ENCODE measurements at regions not wholly inside any gene's neighbourhood (a gene's known extent, or its start where the extent isn't known, plus 50 kb on each side); places are given as distances from the start of the nearest gene placed in this dataset.

DNA sequence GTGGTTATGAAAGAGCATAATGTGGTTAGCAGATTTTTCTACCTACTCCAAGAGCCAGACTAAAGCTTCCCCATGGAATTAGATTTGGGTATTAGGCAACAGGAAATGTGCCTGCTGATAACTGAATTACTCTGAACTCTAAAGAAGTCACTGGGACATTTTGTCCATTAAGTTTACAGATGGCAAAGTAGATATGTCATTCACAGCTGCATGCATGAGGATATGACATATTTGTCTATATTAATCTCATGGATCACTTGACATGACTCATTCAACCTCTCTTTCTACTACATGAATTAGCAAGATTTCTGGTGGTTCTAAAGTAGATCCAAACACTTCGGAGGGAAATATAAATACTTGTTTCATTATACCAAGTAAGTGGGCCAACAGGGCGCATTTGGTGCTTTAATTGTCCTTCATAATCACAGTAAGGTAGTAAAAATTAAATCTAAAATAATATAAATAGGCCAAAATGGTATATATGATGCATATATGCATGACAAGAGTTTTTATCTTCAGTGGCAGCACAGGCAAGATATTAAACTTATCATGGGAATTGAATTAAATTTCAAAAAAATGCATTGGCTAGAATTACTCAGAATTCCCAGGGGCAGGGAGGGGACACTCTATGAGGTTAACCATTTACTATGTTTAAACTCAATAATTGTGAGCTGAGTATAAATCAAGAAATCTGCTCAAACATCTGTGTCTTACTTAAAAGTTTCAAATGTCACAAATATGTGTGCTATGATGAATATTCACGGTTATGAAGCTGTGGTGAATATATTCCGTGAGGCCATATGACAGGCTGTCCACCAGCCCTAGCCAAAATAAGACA lies 365.3 kb upstream of the KCNMB2 start:
- no CpG with 5 or more reads among the region's 4 CpGs for WGBS (ENCODE audit: insufficient coverage)
- Histone ChIP-seq H3K9me3 (ENCODE audit: control insufficient read depth, insufficient read depth, low read length) (no peaks in the 10 kb centered on the region), H3K36me3 (ENCODE audit: control insufficient read depth, insufficient read depth, low read length) (no peaks in the 10 kb centered on the region), H3K4me3 (ENCODE audit: low read depth, low read length) (no peak overlapping the region), H3K27ac (ENCODE audit: low read depth, low read length) (no peak overlapping the region), H3K27me3 (ENCODE audit: control insufficient read depth, insufficient read depth, low read length) (no peaks in the 10 kb centered on the region), H3K4me1 (ENCODE audit: control insufficient read depth, insufficient read depth, low read length) (no peaks in the 10 kb centered on the region)
- DNase-seq (ENCODE audit: low read depth in 4 of 6, low spot score in 6 of 6) = peak in 1 of 6 donors; percentile 22

DNA sequence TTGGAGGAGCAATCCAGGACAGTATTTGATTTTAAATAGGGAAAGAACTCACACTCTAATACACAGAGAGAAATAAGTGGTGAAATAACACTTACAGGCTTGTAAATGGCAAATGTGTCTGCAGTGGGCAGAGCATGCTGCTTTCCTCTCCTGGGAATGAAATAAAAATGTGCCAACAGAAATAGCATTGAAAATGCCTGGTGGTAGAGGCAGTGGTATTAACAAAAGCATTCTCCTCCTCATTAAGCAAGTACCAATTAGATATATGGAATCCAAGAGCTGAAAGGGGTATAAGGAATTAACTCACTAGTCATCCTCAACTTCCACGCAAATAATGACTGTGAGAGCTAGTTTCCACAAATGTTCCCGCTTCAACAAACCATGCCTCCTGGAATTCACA lies 364.1 kb upstream of the KCNMB2 start:
- DNase-seq (ENCODE audit: low read depth in 4 of 6, low spot score in 6 of 6) = peak in 1 of 6 donors; percentile 65
- no peak overlapping the region for H3K4me3 ChIP-seq (ENCODE audit: low read depth, low read length)
- no peaks in the 10 kb centered on the region for H3K27me3 ChIP-seq (ENCODE audit: control insufficient read depth, insufficient read depth, low read length)
- WGBS (ENCODE audit: insufficient coverage) = 92% methylated on average over 2 of the region's 2 CpGs
- no peaks in the 10 kb centered on the region for H3K9me3 ChIP-seq (ENCODE audit: control insufficient read depth, insufficient read depth, low read length)
- no peak overlapping the region for H3K27ac ChIP-seq (ENCODE audit: low read depth, low read length)
- H3K36me3 ChIP-seq (ENCODE audit: control insufficient read depth, insufficient read depth, low read length) = no peaks in the 10 kb centered on the region
- no peaks in the 10 kb centered on the region for H3K4me1 ChIP-seq (ENCODE audit: control insufficient read depth, insufficient read depth, low read length)

DNA sequence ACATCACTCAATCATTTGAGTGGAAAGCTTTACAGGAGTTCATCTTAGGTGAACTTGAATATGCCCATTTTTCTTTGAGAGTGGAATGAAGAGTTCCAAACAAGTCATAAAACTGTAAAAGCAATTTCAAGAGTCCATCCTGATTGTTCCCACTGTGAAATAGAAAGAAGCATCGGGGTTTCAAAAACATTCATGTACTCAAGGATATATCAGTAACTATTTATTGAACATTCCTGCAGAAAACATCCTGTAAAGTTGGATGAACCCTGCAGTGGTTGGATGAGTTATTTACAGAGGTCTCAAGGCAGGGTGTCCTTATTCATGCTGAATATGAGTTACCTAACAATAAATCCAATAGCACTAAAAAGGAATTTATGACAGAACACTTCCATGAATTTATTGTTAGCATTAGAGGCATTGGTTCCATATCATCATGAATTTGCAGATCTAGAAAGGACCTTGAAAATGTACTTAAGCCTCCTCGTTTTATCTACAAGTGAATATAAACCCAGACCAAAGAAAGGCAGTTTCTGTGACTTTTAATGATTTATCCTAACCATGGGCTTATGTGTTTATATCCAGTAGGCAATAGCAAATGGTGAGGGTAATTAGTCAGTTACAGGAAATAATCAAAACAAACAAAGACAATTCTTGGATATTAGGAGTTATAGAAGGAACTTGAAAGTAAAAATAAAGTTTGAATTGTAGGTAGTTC lies 361.9 kb upstream of the KCNMB2 start:
- Histone ChIP-seq H3K27me3 (ENCODE audit: control insufficient read depth, insufficient read depth, low read length) (no peaks in the 10 kb centered on the region), H3K4me1 (ENCODE audit: control insufficient read depth, insufficient read depth, low read length) (no peaks in the 10 kb centered on the region), H3K4me3 (ENCODE audit: low read depth, low read length) (no peak overlapping the region), H3K36me3 (ENCODE audit: control insufficient read depth, insufficient read depth, low read length) (no peaks in the 10 kb centered on the region), H3K27ac (ENCODE audit: low read depth, low read length) (no peak overlapping the region), H3K9me3 (ENCODE audit: control insufficient read depth, insufficient read depth, low read length) (no peaks in the 10 kb centered on the region)
- DNase-seq (ENCODE audit: low read depth in 4 of 6, low spot score in 6 of 6) = no peak
- WGBS (ENCODE audit: insufficient coverage) = no CpG with 5 or more reads among the region's 2 CpGs

DNA sequence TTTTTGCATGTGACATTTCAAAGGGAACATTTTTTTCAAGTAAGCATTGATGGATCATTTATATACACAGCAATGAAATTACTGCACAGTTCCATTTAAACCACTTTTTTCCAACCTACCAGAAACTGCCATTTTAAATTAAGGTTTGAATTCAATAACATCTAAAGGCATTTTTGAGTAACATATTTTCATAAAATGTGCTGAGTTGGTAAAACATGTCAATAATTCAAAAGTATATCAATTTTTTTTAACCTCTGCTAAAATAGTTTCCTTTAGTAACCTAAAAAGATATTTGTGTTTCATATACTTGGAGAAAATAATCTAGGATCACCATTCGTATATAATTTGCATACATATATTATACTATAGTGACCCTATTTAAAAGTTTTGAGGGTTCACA lies 355.1 kb upstream of the KCNMB2 start:
- H3K4me1 ChIP-seq (ENCODE audit: control insufficient read depth, insufficient read depth, low read length) = peaks cover 7% of the 10 kb centered on the region
- no peaks in the 10 kb centered on the region for H3K9me3 ChIP-seq (ENCODE audit: control insufficient read depth, insufficient read depth, low read length)
- no CpG with 5 or more reads among the region's 1 CpG for WGBS (ENCODE audit: insufficient coverage)
- H3K27ac ChIP-seq (ENCODE audit: low read depth, low read length) = no peak overlapping the region
- DNase-seq (ENCODE audit: low read depth in 4 of 6, low spot score in 6 of 6) = no peak
- H3K36me3 ChIP-seq (ENCODE audit: control insufficient read depth, insufficient read depth, low read length) = no peaks in the 10 kb centered on the region
- no peaks in the 10 kb centered on the region for H3K27me3 ChIP-seq (ENCODE audit: control insufficient read depth, insufficient read depth, low read length)
- no peak overlapping the region for H3K4me3 ChIP-seq (ENCODE audit: low read depth, low read length)

DNA sequence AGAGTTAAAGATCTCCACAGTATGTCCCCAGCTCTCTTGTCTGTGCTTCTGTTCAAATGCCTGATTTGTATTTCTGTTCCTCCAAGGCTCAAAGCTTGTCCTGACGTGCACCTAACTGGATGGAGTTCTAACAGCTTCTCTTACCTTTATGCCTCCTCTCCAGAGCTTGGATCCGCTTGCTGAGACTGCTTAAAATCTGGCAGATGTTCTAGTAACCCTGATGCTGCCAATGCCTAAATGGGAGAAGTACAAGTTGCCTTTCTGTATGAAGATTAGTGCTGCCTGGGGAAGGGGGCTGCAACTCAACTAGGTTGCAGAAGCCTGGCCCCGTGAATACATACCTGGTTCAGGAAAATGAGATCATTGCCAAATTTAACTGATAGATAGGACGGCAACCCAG lies 354.5 kb upstream of the KCNMB2 start:
- no peaks in the 10 kb centered on the region for H3K27me3 ChIP-seq (ENCODE audit: control insufficient read depth, insufficient read depth, low read length)
- no peak overlapping the region for H3K27ac ChIP-seq (ENCODE audit: low read depth, low read length)
- H3K4me1 ChIP-seq (ENCODE audit: control insufficient read depth, insufficient read depth, low read length) = peaks cover 7% of the 10 kb centered on the region
- no CpG with 5 or more reads among the region's 4 CpGs for WGBS (ENCODE audit: insufficient coverage)
- H3K9me3 ChIP-seq (ENCODE audit: control insufficient read depth, insufficient read depth, low read length) = no peaks in the 10 kb centered on the region
- no peak overlapping the region for H3K4me3 ChIP-seq (ENCODE audit: low read depth, low read length)
- no peaks in the 10 kb centered on the region for H3K36me3 ChIP-seq (ENCODE audit: control insufficient read depth, insufficient read depth, low read length)
- DNase-seq (ENCODE audit: low read depth in 4 of 6, low spot score in 6 of 6) = peak in 2 of 6 donors; percentile 31 to 32

DNA sequence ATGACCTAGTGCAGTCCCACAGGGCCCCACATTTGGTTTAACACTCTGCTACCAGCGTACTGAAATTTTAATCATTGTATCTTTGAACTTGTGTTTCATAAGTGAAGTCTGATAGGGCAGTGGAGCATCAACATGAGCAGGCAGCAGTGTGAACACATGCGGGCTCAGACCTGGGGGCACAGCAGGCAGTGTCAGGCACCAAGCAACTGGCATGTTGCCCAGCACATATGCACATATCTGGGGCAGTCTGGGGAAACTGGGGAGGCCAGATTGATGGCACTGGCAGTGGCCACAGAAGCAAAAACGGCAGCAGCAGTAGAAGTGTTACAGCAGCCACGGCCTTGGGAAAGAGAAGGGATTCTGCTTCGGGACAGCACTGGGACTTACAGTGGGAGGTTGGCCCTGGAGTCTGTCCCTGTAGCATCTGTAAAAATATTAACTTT lies 353.9 kb upstream of the KCNMB2 start:
- Histone ChIP-seq H3K27ac (ENCODE audit: low read depth, low read length) (no peak overlapping the region), H3K4me3 (ENCODE audit: low read depth, low read length) (no peak overlapping the region), H3K4me1 (ENCODE audit: control insufficient read depth, insufficient read depth, low read length) (peaks cover 7% of the 10 kb centered on the region), H3K27me3 (ENCODE audit: control insufficient read depth, insufficient read depth, low read length) (no peaks in the 10 kb centered on the region), H3K36me3 (ENCODE audit: control insufficient read depth, insufficient read depth, low read length) (no peaks in the 10 kb centered on the region), H3K9me3 (ENCODE audit: control insufficient read depth, insufficient read depth, low read length) (no peaks in the 10 kb centered on the region)
- DNase-seq (ENCODE audit: low read depth in 4 of 6, low spot score in 6 of 6) = peak in 2 of 6 donors; percentile 55 to 64
- WGBS (ENCODE audit: insufficient coverage) = 34% methylated on average over 4 of the region's 5 CpGs

DNA sequence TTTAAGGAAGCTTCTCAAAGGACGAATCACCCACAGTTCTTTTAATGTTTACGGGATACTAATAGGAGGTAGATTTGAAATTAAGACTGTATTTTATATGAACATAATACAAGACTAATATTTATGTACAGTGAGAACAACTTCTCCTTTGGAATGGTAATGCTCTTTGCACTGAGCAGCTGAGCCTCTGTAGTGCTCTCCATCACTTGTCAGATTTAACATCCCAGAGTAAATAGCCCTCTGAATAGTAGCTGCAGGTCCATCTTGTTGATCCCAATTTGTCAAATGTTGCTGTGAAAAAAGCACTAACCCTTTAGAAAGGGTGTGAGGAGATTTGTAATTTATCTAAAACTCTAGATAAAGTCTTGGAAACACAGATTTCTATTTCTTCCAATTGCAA lies 351.4 kb upstream of the KCNMB2 start:
- peaks cover 7% of the 10 kb centered on the region for H3K4me1 ChIP-seq (ENCODE audit: control insufficient read depth, insufficient read depth, low read length)
- H3K9me3 ChIP-seq (ENCODE audit: control insufficient read depth, insufficient read depth, low read length) = no peaks in the 10 kb centered on the region
- DNase-seq (ENCODE audit: low read depth in 4 of 6, low spot score in 6 of 6) = no peak
- no peaks in the 10 kb centered on the region for H3K27me3 ChIP-seq (ENCODE audit: control insufficient read depth, insufficient read depth, low read length)
- WGBS (ENCODE audit: insufficient coverage) = no CpG with 5 or more reads among the region's 2 CpGs
- no peaks in the 10 kb centered on the region for H3K36me3 ChIP-seq (ENCODE audit: control insufficient read depth, insufficient read depth, low read length)
- H3K4me3 ChIP-seq (ENCODE audit: low read depth, low read length) = no peak overlapping the region
- no peak overlapping the region for H3K27ac ChIP-seq (ENCODE audit: low read depth, low read length)

DNA sequence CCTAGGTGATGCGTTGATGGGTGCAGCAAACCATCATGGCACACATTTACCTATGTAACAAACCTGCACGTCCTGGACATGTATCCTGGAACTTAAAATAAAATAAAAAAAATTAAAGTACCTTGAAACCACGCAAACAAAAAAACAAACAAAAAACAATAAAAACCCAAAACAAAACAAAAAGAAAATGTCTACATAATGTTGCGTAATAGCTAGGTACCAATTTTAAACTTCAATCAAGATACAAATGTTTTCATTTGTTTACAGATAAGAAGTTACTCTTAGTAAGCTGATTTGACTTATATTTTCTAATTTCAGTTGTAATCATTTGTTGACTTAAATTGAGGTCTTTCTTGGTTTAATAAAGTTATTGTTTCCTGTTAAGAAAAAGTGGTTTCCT lies 349.6 kb upstream of the KCNMB2 start:
- Histone ChIP-seq H3K27me3 (ENCODE audit: control insufficient read depth, insufficient read depth, low read length) (no peaks in the 10 kb centered on the region), H3K4me3 (ENCODE audit: low read depth, low read length) (no peak overlapping the region), H3K4me1 (ENCODE audit: control insufficient read depth, insufficient read depth, low read length) (peaks cover 7% of the 10 kb centered on the region), H3K9me3 (ENCODE audit: control insufficient read depth, insufficient read depth, low read length) (no peaks in the 10 kb centered on the region), H3K36me3 (ENCODE audit: control insufficient read depth, insufficient read depth, low read length) (no peaks in the 10 kb centered on the region), H3K27ac (ENCODE audit: low read depth, low read length) (no peak overlapping the region)
- no peak for DNase-seq (ENCODE audit: low read depth in 4 of 6, low spot score in 6 of 6)
- WGBS (ENCODE audit: insufficient coverage) = no CpG with 5 or more reads among the region's 4 CpGs

DNA sequence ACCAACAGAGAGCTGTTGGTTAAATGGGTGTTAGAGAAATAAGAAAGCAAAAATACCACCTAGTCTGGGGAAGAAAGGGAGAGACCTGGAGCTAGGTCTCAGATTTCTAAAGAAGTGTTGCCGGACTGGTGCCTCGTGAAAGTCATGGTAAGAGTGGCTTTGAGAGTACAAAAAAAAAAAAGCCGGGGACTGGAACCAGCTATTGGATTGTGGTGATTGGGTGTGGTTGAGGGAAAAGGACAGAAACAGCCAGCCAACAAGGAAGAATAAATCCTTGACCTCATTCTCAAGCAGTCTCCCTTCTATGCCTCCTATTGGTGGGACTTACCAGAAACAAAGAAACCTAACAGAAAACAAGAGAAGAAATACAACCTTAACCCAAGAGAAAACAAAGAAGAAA lies 346.4 kb upstream of the KCNMB2 start:
- H3K27me3 ChIP-seq (ENCODE audit: control insufficient read depth, insufficient read depth, low read length) = no peaks in the 10 kb centered on the region
- no peak overlapping the region for H3K4me3 ChIP-seq (ENCODE audit: low read depth, low read length)
- H3K27ac ChIP-seq (ENCODE audit: low read depth, low read length) = no peak overlapping the region
- no peaks in the 10 kb centered on the region for H3K9me3 ChIP-seq (ENCODE audit: control insufficient read depth, insufficient read depth, low read length)
- DNase-seq (ENCODE audit: low read depth in 4 of 6, low spot score in 6 of 6) = no peak
- WGBS (ENCODE audit: insufficient coverage) = 73% methylated on average over 2 of the region's 3 CpGs
- no peaks in the 10 kb centered on the region for H3K36me3 ChIP-seq (ENCODE audit: control insufficient read depth, insufficient read depth, low read length)
- no peaks in the 10 kb centered on the region for H3K4me1 ChIP-seq (ENCODE audit: control insufficient read depth, insufficient read depth, low read length)

DNA sequence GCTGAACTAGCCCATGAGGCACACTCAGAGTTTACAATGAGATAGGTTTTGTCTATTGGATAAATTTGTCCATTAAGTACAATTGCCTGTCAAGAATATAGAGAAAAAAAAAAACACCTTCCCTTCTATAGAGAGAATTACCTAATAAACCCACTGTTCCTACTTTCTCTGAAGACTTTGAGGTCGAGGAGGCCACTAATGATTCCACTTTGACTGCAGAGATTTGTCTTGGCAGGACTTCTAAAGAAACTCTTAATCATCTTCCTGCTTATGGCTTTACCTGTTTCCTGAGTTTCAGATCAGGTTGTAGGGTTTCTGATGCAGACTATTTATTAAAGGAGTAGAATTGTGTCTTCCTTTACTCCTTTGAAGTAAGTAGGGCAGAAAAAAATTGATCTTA lies 342.4 kb upstream of the KCNMB2 start:
- H3K27ac ChIP-seq (ENCODE audit: low read depth, low read length) = no peak overlapping the region
- H3K4me3 ChIP-seq (ENCODE audit: low read depth, low read length) = no peak overlapping the region
- no peaks in the 10 kb centered on the region for H3K4me1 ChIP-seq (ENCODE audit: control insufficient read depth, insufficient read depth, low read length)
- H3K36me3 ChIP-seq (ENCODE audit: control insufficient read depth, insufficient read depth, low read length) = no peaks in the 10 kb centered on the region
- WGBS (ENCODE audit: insufficient coverage) = no CpG with 5 or more reads among the region's 1 CpG
- H3K27me3 ChIP-seq (ENCODE audit: control insufficient read depth, insufficient read depth, low read length) = no peaks in the 10 kb centered on the region
- H3K9me3 ChIP-seq (ENCODE audit: control insufficient read depth, insufficient read depth, low read length) = no peaks in the 10 kb centered on the region
- DNase-seq (ENCODE audit: low read depth in 4 of 6, low spot score in 6 of 6) = no peak
